ENCODE measurements at regions not wholly inside any gene's neighbourhood (a gene's known extent, or its start where the extent isn't known, plus 50 kb on each side); places are given as distances from the start of the nearest gene placed in this dataset.

DNA sequence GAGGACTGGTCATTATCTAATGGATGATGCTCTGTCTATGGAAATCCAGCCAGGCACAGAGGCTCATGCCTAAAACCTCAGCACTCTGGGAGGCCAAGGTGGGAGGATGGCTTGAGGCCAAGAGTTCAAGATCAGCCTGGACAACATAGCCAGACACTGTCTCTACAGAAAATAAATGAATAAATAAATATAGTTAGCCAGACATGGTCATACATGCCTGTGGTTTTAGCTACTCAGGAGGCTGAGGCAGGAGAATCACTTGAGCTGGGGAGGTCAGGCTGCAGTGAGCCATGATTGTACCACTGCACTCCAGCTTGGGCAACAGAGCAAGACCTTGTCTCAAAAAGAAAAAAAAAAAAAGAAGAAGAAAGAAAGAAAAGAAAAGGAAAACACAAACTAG lies 234.7 kb downstream of the TSHZ3 start:
- TF ChIP-seq CTCF (IDR thresholded peaks at IDR 0.05) (no peak), POLR2A (IDR thresholded peaks at IDR 0.05) (no peak), POLR2AphosphoS5 (IDR thresholded peaks at IDR 0.05) (no peak)

Measured in gastroesophageal sphincter (tissue), 3 donors.